ENCODE measurements at regions not wholly inside any gene's neighbourhood (a gene's known extent, or its start where the extent isn't known, plus 50 kb on each side); places are given as distances from the start of the nearest gene placed in this dataset.

GRCh38 chr9:20028849-20029231, 240.0 kb upstream of the SLC24A2 start:
- no peak for TF ChIP-seq CTCF (IDR thresholded peaks at IDR 0.05)
- no peak for TF ChIP-seq POLR2A (IDR thresholded peaks at IDR 0.05)
- TF ChIP-seq EP300 (IDR thresholded peaks at IDR 0.05): no peak
- TF ChIP-seq POLR2AphosphoS5 (IDR thresholded peaks at IDR 0.05): no peak

All from suprapubic skin (tissue), 4 donors.